HEK293 (cell line): ENCODE measurements at regions not wholly inside any gene's neighbourhood (a gene's known extent, or its start where the extent isn't known, plus 50 kb on each side); places are given as distances from the start of the nearest gene placed in this dataset.

Experiments
- CTCF ChIA-PET: fragments of 350-600 bp; formaldehyde crosslinking; extraction: SDS; loops from one replicate; lab custom pipeline; 2021; ENCODE audit warnings: antibody characterized with exemption; lab: Yijun Ruan, JAX
- POLR2A ChIA-PET: fragments of 300-600 bp; formaldehyde crosslinking; extraction: SDS; loops from one replicate; lab custom pipeline; 2020; ENCODE audit warnings: antibody characterized with exemption, inconsistent platforms; lab: Yijun Ruan, JAX
- H3K27ac ChIP-seq: fragments of 200-500 bp; sonication (Bioruptor generic); 2 replicates; pipeline ENCODE4 v1.5.1; 2014; ENCODE audit warnings: low read depth, low read length, control low read depth, inconsistent platforms; ENCODE audit errors: extremely low read depth
- H3K36me3 ChIP-seq, 2 experiments: fragments of 200-500 bp in 1 of 2; sonication (Bioruptor generic) in 1 of 2; 1 replicate in 1 of 2; 2 replicates in 1 of 2; pipeline ENCODE4 v1.5.1; 2014 to 2017; ENCODE audit warnings: inconsistent platforms in 2 of 2, low read length in 2 of 2; ENCODE audit not compliant: control insufficient read depth in 2 of 2, insufficient read depth in 1 of 2
- H3K4me1 ChIP-seq: fragments of 200-500 bp; sonication (Bioruptor generic); 2 replicates; pipeline ENCODE4 v1.5.1; 2014; ENCODE audit warnings: mild to moderate bottlenecking, low read length, inconsistent platforms; ENCODE audit not compliant: control insufficient read depth, insufficient read depth
- H3K4me3 ChIP-seq: 2 replicates; pipeline ENCODE4 v1.5.1; 2011; ENCODE audit warnings: low read depth, mild to moderate bottlenecking, control low read depth, low read length, moderate library complexity
- H3K9me3 ChIP-seq: fragments of 200-500 bp; sonication (Bioruptor generic); 2 replicates; pipeline ENCODE4 v1.5.1; 2014; ENCODE audit warnings: low read depth, low read length, inconsistent platforms; ENCODE audit not compliant: control insufficient read depth, insufficient read depth
- EGR2 ChIP-seq: fragments of 450-650 bp; formaldehyde crosslinking; IDR thresholded peaks from 2 replicates; pipeline ENCODE4 v1.5.1; 2016; ENCODE audit warnings: low read depth, missing biosample characterization, missing genetic modification characterization
- ELK4 ChIP-seq: IDR thresholded peaks from 2 replicates; pipeline ENCODE4 v1.6.1; 2011; ENCODE audit warnings: mild to moderate bottlenecking, low read depth, low read length, borderline replicate concordance
- HOXA7 ChIP-seq: sonication (generic); formaldehyde crosslinking; IDR thresholded peaks from 2 replicates; pipeline ENCODE4 v1.8.1; 2022; ENCODE audit warnings: missing genetic modification reagents, borderline replicate concordance
- HOXC10 ChIP-seq: sonication (generic); formaldehyde crosslinking; IDR thresholded peaks from 2 replicates; pipeline ENCODE4 v1.8.1; 2023; ENCODE audit warnings: mild to moderate bottlenecking, missing genetic modification reagents
- PBX3 ChIP-seq: sonication (generic); formaldehyde crosslinking; IDR thresholded peaks from 2 replicates; pipeline ENCODE4 v1.8.1; 2022; ENCODE audit warnings: mild to moderate bottlenecking, moderate library complexity, missing genetic modification reagents
- SALL2 ChIP-seq: fragments of 450-650 bp; formaldehyde crosslinking; IDR thresholded peaks from 2 replicates; pipeline ENCODE4 v1.5.0; 2017; ENCODE audit warnings: missing biosample characterization, mild to moderate bottlenecking, missing genetic modification characterization, borderline replicate concordance
- YY1 ChIP-seq: fragments of 450-650 bp; formaldehyde crosslinking; IDR thresholded peaks from 2 replicates; pipeline ENCODE4 v1.5.1; 2018; ENCODE audit warnings: missing biosample characterization, missing genetic modification characterization
- ZBTB1 ChIP-seq: fragments of 450-650 bp; formaldehyde crosslinking; IDR thresholded peaks from 2 replicates; pipeline ENCODE4 v1.5.1; 2016; ENCODE audit warnings: missing biosample characterization, missing genetic modification characterization
- ZBTB8A ChIP-seq: fragments of 450-650 bp; formaldehyde crosslinking; IDR thresholded peaks from 2 replicates; pipeline ENCODE4 v1.5.1; 2016; ENCODE audit warnings: missing biosample characterization, missing genetic modification characterization
- ZNF16 ChIP-seq: fragments of 450-650 bp; formaldehyde crosslinking; IDR thresholded peaks from 2 replicates; pipeline ENCODE4 v1.5.1; 2016; ENCODE audit warnings: low read depth, missing biosample characterization, missing genetic modification characterization
- ZNF292 ChIP-seq: fragments of 450-650 bp; formaldehyde crosslinking; IDR thresholded peaks from 2 replicates; pipeline ENCODE4 v1.5.1; 2016; ENCODE audit warnings: low read depth, missing biosample characterization, missing genetic modification characterization, borderline replicate concordance
- ZNF302 ChIP-seq: fragments of 450-650 bp; formaldehyde crosslinking; IDR thresholded peaks from 2 replicates; pipeline ENCODE4 v1.5.1; 2016; ENCODE audit warnings: missing biosample characterization, missing genetic modification characterization, low read depth
- ZNF394 ChIP-seq: fragments of 450-650 bp; formaldehyde crosslinking; IDR thresholded peaks from 2 replicates; pipeline ENCODE4 v1.5.1; 2016; ENCODE audit warnings: missing biosample characterization, missing genetic modification characterization, mild to moderate bottlenecking, moderate library complexity, borderline replicate concordance
- ZNF433 ChIP-seq: fragments of 450-650 bp; formaldehyde crosslinking; IDR thresholded peaks from 2 replicates; pipeline ENCODE4 v1.5.1; 2016; ENCODE audit warnings: missing biosample characterization, missing genetic modification characterization, low read depth
- ZNF48 ChIP-seq: fragments of 450-650 bp; formaldehyde crosslinking; IDR thresholded peaks from 2 replicates; pipeline ENCODE4 v1.5.1; 2016; ENCODE audit warnings: missing biosample characterization, missing genetic modification characterization
- ZNF544 ChIP-seq: fragments of 450-650 bp; formaldehyde crosslinking; IDR thresholded peaks from 2 replicates; pipeline ENCODE4 v1.5.0; 2017; ENCODE audit warnings: missing biosample characterization, missing genetic modification characterization
- ZNF548 ChIP-seq: fragments of 450-650 bp; formaldehyde crosslinking; IDR thresholded peaks from 2 replicates; pipeline ENCODE4 v1.5.1; 2016; ENCODE audit warnings: missing biosample characterization, missing genetic modification characterization
- ZNF549 ChIP-seq: fragments of 450-650 bp; IDR thresholded peaks from 2 replicates; pipeline ENCODE4 v1.5.1; 2018; ENCODE audit warnings: missing biosample characterization, missing genetic modification characterization, mild to moderate bottlenecking, inconsistent platforms, moderate library complexity
- ZNF623 ChIP-seq: fragments of 450-650 bp; formaldehyde crosslinking; IDR thresholded peaks from 2 replicates; pipeline ENCODE4 v1.5.1; 2016; ENCODE audit warnings: missing biosample characterization, missing genetic modification characterization
- ZNF624 ChIP-seq: fragments of 450-650 bp; formaldehyde crosslinking; IDR thresholded peaks from 2 replicates; pipeline ENCODE4 v1.5.1; 2017; ENCODE audit warnings: missing biosample characterization, missing genetic modification characterization
- ZNF660 ChIP-seq: fragments of 450-650 bp; IDR thresholded peaks from 2 replicates; pipeline ENCODE4 v1.5.1; 2018; ENCODE audit warnings: missing biosample characterization, mild to moderate bottlenecking, missing genetic modification characterization
- ZNF76 ChIP-seq: fragments of 450-650 bp; formaldehyde crosslinking; IDR thresholded peaks from 2 replicates; pipeline ENCODE4; 2016; ENCODE audit warnings: low read depth, missing biosample characterization, missing genetic modification characterization, borderline replicate concordance
- TF ChIP-seq, protein P1 (sequence below): fragments of 450-650 bp; formaldehyde crosslinking; IDR thresholded peaks from 2 replicates; pipeline ENCODE4 v1.5.1; 2017; ENCODE audit warnings: missing biosample characterization, missing genetic modification characterization
- TF ChIP-seq, protein P2 (sequence below): fragments of 450-650 bp; formaldehyde crosslinking; IDR thresholded peaks from 2 replicates; pipeline ENCODE4 v1.5.1; 2016; ENCODE audit warnings: missing biosample characterization, missing genetic modification characterization
- TF ChIP-seq, protein P3 (sequence below): fragments of 450-650 bp; IDR thresholded peaks from 2 replicates; pipeline ENCODE4 v1.5.1; 2018; ENCODE audit warnings: missing biosample characterization, missing genetic modification characterization
- TF ChIP-seq, protein P4 (sequence below): fragments of 450-650 bp; formaldehyde crosslinking; IDR thresholded peaks from 2 replicates; pipeline ENCODE4 v1.5.1; 2016; ENCODE audit warnings: missing biosample characterization, missing genetic modification characterization

GRCh38 chr7:96561892-96562291, 147.8 kb downstream of the SEM1 start:
- POLR2A ChIA-PET, result no interaction called here
- H3K9me3 ChIP-seq, result no peaks in the 10 kb centered on the region
- H3K4me1 ChIP-seq, result no peaks in the 10 kb centered on the region
- H3K36me3 ChIP-seq, result no peaks in the 10 kb centered on the region
- TF ChIP-seq ZNF394 (no peak), HOXC10 (no peak), ZNF292 (tag by site-specific recombination) (no peak), HOXA7 (CRISPR knock-in tag) (no peak), EGR2 (tag by site-specific recombination) (no peak), ZNF660 (no peak), SALL2 (no peak), ZNF433 (no peak), ELK4 (no peak), ZNF48 (no peak), PBX3 (CRISPR knock-in tag) (no peak), ZBTB1 (tag by site-specific recombination) (no peak), ZNF624 (no peak), YY1 (tag by site-specific recombination) (no peak)
- TF ChIP-seq, protein P1, sequence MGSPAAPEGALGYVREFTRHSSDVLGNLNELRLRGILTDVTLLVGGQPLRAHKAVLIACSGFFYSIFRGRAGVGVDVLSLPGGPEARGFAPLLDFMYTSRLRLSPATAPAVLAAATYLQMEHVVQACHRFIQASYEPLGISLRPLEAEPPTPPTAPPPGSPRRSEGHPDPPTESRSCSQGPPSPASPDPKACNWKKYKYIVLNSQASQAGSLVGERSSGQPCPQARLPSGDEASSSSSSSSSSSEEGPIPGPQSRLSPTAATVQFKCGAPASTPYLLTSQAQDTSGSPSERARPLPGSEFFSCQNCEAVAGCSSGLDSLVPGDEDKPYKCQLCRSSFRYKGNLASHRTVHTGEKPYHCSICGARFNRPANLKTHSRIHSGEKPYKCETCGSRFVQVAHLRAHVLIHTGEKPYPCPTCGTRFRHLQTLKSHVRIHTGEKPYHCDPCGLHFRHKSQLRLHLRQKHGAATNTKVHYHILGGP (tag by site-specific recombination), result no peak
- TF ChIP-seq, protein P2, sequence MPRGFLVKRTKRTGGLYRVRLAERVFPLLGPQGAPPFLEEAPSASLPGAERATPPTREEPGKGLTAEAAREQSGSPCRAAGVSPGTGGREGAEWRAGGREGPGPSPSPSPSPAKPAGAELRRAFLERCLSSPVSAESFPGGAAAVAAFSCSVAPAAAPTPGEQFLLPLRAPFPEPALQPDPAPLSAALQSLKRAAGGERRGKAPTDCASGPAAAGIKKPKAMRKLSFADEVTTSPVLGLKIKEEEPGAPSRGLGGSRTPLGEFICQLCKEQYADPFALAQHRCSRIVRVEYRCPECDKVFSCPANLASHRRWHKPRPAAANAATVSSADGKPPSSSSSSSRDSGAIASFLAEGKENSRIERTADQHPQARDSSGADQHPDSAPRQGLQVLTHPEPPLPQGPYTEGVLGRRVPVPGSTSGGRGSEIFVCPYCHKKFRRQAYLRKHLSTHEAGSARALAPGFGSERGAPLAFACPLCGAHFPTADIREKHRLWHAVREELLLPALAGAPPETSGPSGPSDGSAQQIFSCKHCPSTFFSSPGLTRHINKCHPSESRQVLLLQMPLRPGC, result no peak
- no peak overlapping the region for H3K27ac ChIP-seq
- CTCF ChIA-PET, result no interaction called here
- no peak overlapping the region for H3K4me3 ChIP-seq

DNA sequence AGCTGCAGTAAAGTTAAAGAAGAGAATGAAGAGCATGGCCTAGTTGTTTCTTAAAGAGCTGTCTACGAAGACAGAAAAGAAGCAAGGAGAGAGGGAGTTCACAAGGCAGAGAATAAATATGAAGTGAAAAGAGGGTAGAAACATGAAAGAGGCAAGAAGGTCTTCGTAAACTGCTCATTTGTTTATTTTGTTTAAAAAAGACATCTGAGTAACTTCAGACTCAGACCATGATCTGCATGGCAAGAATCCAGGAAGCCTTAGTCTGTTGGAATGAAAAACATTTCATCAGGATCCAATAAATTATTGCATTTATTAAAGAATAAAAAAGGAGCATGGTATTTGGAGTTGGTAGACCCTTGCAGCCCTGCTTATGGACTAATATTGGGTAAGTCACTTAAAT, 151.1 kb downstream of the SEM1 start:
- no peaks in the 10 kb centered on the region for H3K4me1 ChIP-seq
- H3K4me3 ChIP-seq, result no peak overlapping the region
- ChIA-PET POLR2A (no interaction called here), CTCF (no interaction called here)
- H3K27ac ChIP-seq, result no peak overlapping the region
- TF ChIP-seq ZNF544 (tag by site-specific recombination) (no peak), ZNF16 (tag by site-specific recombination) (no peak), ZNF302 (tag by site-specific recombination) (no peak), ZNF548 (tag by site-specific recombination) (no peak), ZNF623 (tag by site-specific recombination) (no peak), ZNF549 (tag by site-specific recombination) (no peak), ZNF76 (no peak), ZBTB8A (no peak)
- TF ChIP-seq, protein P3, sequence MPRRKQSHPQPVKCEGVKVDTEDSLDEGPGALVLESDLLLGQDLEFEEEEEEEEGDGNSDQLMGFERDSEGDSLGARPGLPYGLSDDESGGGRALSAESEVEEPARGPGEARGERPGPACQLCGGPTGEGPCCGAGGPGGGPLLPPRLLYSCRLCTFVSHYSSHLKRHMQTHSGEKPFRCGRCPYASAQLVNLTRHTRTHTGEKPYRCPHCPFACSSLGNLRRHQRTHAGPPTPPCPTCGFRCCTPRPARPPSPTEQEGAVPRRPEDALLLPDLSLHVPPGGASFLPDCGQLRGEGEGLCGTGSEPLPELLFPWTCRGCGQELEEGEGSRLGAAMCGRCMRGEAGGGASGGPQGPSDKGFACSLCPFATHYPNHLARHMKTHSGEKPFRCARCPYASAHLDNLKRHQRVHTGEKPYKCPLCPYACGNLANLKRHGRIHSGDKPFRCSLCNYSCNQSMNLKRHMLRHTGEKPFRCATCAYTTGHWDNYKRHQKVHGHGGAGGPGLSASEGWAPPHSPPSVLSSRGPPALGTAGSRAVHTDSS (tag by site-specific recombination), result no peak
- TF ChIP-seq, protein P4, sequence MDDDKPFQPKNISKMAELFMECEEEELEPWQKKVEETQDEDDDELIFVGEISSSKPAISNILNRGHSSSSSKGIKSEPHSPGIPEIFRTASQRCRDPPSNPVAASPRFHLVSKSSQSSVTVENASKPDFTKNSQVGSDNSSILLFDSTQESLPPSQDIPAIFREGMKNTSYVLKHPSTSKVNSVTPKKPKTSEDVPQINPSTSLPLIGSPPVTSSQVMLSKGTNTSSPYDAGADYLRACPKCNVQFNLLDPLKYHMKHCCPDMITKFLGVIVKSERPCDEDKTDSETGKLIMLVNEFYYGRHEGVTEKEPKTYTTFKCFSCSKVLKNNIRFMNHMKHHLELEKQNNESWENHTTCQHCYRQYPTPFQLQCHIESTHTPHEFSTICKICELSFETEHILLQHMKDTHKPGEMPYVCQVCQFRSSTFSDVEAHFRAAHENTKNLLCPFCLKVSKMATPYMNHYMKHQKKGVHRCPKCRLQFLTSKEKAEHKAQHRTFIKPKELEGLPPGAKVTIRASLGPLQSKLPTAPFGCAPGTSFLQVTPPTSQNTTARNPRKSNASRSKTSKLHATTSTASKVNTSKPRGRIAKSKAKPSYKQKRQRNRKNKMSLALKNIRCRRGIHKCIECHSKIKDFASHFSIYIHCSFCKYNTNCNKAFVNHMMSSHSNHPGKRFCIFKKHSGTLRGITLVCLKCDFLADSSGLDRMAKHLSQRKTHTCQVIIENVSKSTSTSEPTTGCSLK (tag by site-specific recombination), result no peak
- no peaks in the 10 kb centered on the region for H3K9me3 ChIP-seq
- no peaks in the 10 kb centered on the region for H3K36me3 ChIP-seq
